Breast epithelium (tissue), 4 donors: ENCODE measurements at regions not wholly inside any gene's neighbourhood (a gene's known extent, or its start where the extent isn't known, plus 50 kb on each side); places are given as distances from the start of the nearest gene placed in this dataset.

Experiments used
- DNase-seq, 2 donors: peaks; one replicate each; pipeline ENCODE4 v3.0.0-alpha.2; 2019; ENCODE audit warnings: low spot score in 2 of 2
- H3K27ac ChIP-seq, 2 donors: fragments of 200-600 bp; sonication (generic) in 1 of 2; one replicate each; pipeline ENCODE4 v1.5.1; 2016 to 2019; ENCODE audit warnings: mild to moderate bottlenecking in 1 of 2
- H3K27me3 ChIP-seq, 2 donors: fragments of 200-600 bp; sonication (generic) in 1 of 2; one replicate each; pipeline versions ENCODE4 v1.5.1 to v1.6.0; 2017 to 2019; ENCODE audit warnings: control low read depth in 1 of 2, mild to moderate bottlenecking in 1 of 2
- H3K36me3 ChIP-seq: fragments of 200-600 bp; one replicate; pipeline ENCODE4 v1.5.1; 2019
- H3K4me1 ChIP-seq, 2 donors: fragments of 200-600 bp; sonication (generic); one replicate each; pipeline ENCODE4 v1.5.1; 2016 to 2019; ENCODE audit warnings: control low read depth in 1 of 2
- H3K4me3 ChIP-seq, 3 donors: fragments of 200-600 bp; sonication (generic); 1 replicate in 2 of 3; 2 replicates in 1 of 3; pipeline ENCODE4 v1.5.1; 2016 to 2019; ENCODE audit warnings: mild to moderate bottlenecking in 3 of 3, moderate library complexity in 2 of 3
- H3K9me3 ChIP-seq, 2 donors: fragments of 200-600 bp; sonication (generic) in 1 of 2; one replicate each; pipeline ENCODE4 v1.5.1; 2016 to 2019; ENCODE audit warnings: control low read depth in 1 of 2
- CTCF ChIP-seq, 3 donors: fragments of 450-650 bp; IDR thresholded peaks; one replicate each; pipeline ENCODE4 v1.5.1; 2016 to 2017; ENCODE audit warnings: antibody characterized with exemption in 3 of 3, mild to moderate bottlenecking in 3 of 3, moderate library complexity in 3 of 3
- POLR2A ChIP-seq: fragments of 450-650 bp; IDR thresholded peaks from one replicate; pipeline ENCODE4 v1.6.1; 2016; ENCODE audit warnings: antibody characterized with exemption, mild to moderate bottlenecking, moderate library complexity
- POLR2AphosphoS5 ChIP-seq, 3 donors: sonication (generic); formaldehyde crosslinking; IDR thresholded peaks; one replicate each; pipeline ENCODE4 v1.6.1; 2017; ENCODE audit warnings: antibody characterized with exemption in 3 of 3
- intact Hi-C: fragments of 100-400 bp; cut with DNase I; formaldehyde crosslinking; loops from one replicate; pipeline ENCODE4 v1.15.1; 2023; ENCODE audit warnings: low total_unique reads

- Histone ChIP-seq H3K27me3 (no peaks in the 10 kb centered on the region), H3K4me3 (no peak overlapping the region), H3K36me3 (no peaks in the 10 kb centered on the region), H3K9me3 (no peaks in the 10 kb centered on the region), H3K27ac (no peak overlapping the region), H3K4me1 (no peaks in the 10 kb centered on the region)
- DNase-seq = no peak
- intact Hi-C loops = no loop called here
- no peak for TF ChIP-seq POLR2AphosphoS5 (IDR thresholded peaks at IDR 0.05)
- TF ChIP-seq POLR2A = no peak
- TF ChIP-seq CTCF (IDR thresholded peaks at IDR 0.05) = no peak
Observed at GRCh38 chr1:75083848-75084514, 50.2 kb upstream of the LHX8 start.
